CD4-positive, alpha-beta T cell treated with Interleukin-4 for 4 hours (primary cell): ENCODE measurements at regions not wholly inside any gene's neighbourhood (a gene's known extent, or its start where the extent isn't known, plus 50 kb on each side); places are given as distances from the start of the nearest gene placed in this dataset.

ENCODE experiments used
- DNase-seq: peaks from one replicate; pipeline ENCODE4 v3.0.0-alpha.2; 2020

- DNase-seq = no peak
These were observed 58.3 kb upstream of the NEUROD6 start for GRCh38 chr7:31398815-31399214.

- no peak for DNase-seq
These were observed 66.7 kb upstream of the NEUROD6 start for GRCh38 chr7:31407178-31407676.

DNA sequence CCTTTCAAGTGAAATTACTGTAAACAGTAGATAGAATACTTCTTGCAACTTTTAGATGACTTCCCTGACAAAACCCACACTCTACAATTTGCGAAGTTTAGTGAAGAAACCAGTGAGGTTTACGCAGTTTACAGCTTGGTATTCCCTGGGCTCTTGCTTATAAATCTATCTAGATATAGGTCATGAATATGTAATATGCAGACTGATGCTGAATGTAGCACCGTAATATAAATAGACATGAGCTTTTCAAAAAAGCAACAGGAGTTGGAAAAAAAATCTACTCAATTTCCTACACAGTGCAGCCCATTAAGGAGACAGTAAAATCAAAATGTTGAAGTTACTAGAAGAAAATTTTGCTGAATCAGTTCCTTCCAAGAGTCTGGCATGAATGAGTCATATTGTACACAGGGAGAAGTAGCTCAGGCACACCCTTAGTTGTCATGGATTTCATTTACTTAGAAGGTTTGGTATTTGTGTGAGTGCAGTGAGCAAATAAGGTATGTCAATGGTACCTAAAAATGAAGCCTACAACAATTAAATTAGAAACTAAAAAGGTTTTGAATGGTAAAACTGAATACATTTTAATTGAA, 67.7 kb upstream of the NEUROD6 start:
- no peak for DNase-seq

DNA sequence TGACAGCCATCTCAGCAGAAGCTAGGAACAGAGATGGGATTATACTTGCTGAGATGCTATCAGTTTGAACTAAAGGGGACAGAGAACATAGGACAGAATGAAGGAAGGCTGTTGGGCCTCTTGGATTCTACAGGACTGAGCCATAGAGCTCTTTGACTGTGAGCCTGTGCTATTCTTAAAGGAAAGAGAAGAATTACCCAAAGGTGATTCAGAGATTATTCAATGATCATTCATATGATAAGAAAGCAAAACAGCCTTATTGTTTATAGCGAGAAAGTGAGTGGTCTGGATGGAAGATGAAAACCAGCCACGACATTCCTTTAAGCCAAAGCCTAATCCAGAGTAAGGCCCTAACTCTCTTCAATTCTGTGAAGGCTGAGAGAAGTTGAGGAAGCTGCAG, 69.7 kb upstream of the NEUROD6 start:
- no peak for DNase-seq

- DNase-seq = no peak
These were observed 70.9 kb upstream of the NEUROD6 start for GRCh38 chr7:31411416-31411815.

GRCh38 chr7:31413766-31414165, 73.2 kb upstream of the NEUROD6 start:
- DNase-seq = no peak

GRCh38 chr7:31416381-31416870, 75.9 kb upstream of the NEUROD6 start:
- DNase-seq = no peak

GRCh38 chr7:31418928-31419327, 78.4 kb upstream of the NEUROD6 start:
- DNase-seq = no peak

GRCh38 chr7:31419505-31420055, 79.1 kb upstream of the NEUROD6 start:
- no peak for DNase-seq

GRCh38 chr7:31420948-31421347, 80.4 kb upstream of the NEUROD6 start:
- DNase-seq = no peak

DNA sequence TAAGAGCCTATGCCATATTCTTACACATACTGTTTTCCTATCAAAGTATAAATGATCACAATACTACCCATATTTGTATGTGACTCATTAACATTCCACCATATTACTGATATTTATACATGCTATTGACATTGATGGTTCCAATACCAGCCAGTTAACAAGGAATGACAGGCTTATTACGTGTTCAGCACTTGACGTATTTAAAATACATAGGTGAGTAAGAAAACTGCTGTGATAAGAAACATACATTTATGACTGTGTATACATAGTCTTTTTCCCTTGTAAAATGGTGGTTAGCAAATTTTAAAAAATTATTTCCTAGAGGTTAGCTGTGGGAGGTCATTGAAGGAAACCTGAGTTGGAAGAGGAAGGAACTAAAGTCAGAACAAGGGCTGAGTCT, 81.1 kb upstream of the NEUROD6 start:
- DNase-seq = no peak

DNA sequence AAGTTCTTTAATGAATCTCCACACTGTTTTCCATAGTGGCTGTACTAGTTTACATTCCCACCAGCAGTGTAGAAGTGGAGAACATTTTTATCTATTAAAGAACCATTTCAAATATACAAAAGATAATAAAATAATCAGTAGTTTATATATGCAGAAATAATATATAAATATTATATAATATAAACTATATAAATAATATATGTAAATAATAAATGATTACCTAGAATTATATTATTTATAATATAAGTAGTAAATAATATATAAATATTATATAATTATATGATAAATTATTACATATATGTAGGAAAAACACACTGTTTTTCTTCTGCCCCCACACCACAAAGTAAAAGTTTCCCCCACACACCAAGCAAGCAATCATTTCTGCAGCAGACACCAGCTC, 83.5 kb upstream of the NEUROD6 start:
- DNase-seq = no peak

GRCh38 chr7:31432176-31432575, 81.7 kb upstream of the ITPRID1 start:
- DNase-seq = no peak

- no peak for DNase-seq
These were observed 81.0 kb upstream of the ITPRID1 start for GRCh38 chr7:31432836-31433340.

DNA sequence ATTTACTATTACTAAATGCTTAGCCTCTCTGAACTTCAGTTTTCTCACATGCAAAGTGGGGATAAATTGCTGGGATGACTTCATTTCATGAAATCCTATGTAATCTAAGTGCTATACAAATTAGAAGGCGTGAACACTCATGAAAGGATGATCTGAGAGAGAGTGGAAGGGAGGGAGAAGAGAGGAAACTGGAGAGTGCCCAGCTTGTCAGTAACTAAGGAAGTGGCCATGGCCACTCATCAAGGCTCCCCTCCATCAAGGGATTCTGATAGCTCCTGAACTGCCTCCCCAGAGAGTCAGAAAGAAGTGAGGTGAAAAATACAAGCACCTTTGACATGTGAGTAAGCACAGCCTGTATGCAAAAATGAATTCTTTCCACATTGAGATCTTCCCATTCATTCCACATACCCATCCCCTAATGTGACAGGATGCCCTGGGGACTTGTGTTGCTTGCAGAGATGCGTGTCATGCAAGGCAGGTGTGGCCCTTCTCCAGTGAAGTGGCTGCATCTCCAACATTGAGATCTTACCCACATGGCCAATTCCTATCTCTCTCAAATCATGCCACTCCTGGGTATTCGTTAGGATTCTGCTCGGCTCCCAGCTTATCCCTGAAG, 76.5 kb upstream of the ITPRID1 start:
- DNase-seq = no peak

- no peak for DNase-seq
These were observed 74.7 kb upstream of the ITPRID1 start for GRCh38 chr7:31439165-31439564.

GRCh38 chr7:31440511-31440910, 73.4 kb upstream of the ITPRID1 start:
- no peak for DNase-seq

DNA sequence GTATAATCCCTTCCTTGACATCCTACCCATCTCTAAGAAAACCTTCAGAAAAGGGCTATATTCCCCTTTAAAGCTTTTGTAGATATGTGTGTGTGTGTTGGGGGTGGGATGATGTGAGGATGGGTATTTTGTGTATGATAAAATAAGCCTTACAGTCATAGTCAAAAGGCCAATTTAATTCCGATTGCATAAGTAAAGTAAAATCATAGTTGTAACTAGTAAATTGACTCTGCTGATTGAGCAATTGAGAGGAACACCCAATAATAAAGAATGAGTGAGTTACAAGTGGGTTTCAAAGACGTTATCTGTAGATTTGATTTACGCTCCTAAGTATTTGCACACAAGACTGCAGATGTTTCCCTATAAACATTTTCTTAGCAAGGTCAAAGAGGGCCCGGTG, 71.3 kb upstream of the ITPRID1 start:
- no peak for DNase-seq

- peak; percentile 20 for DNase-seq
These were observed 70.4 kb upstream of the ITPRID1 start for GRCh38 chr7:31443457-31443856.

- no peak for DNase-seq
These were observed 69.7 kb upstream of the ITPRID1 start for GRCh38 chr7:31444196-31444595.

GRCh38 chr7:31445686-31446355, 68.1 kb upstream of the ITPRID1 start:
- DNase-seq = no peak

DNA sequence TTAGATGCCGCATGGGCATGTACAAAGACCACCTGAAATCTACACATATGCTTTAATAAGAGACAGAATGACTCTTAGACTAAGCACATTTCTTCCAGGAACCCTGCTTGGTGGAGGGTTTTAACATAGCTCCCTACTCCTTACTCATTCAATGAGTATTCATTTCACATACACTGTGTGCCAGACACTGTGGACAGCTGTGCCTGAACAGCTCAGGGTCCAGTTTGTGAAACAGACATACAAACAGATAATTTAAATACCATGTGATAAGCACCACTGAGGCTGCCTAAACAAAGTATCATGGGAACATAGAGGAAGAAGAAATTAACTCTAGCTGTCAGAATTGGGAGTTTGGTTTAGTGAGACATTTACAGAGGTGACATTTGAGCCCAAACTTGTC, 65.2 kb upstream of the ITPRID1 start:
- no peak for DNase-seq

- DNase-seq = no peak
These were observed 58.0 kb upstream of the ITPRID1 start for GRCh38 chr7:31455844-31456243.
